Small intestine (tissue), 7 donors: ENCODE measurements at regions not wholly inside any gene's neighbourhood (a gene's known extent, or its start where the extent isn't known, plus 50 kb on each side); places are given as distances from the start of the nearest gene placed in this dataset.

ENCODE experiments used
- DNase-seq, 2 donors: peaks; one replicate each; pipeline versions ENCODE4 v3.0.0 to v3.0.0-alpha.2; 2013
- FAIRE-seq: peaks from 2 replicates; lab custom pipeline; 2012; peaks lifted over from hg19 to GRCh38; lab: Jason Lieb, UNC
- H3K27ac ChIP-seq, 3 donors: one replicate each; pipeline ENCODE4 v1.5.1; 2013; ENCODE audit warnings: low read length in 2 of 3, mild to moderate bottlenecking in 2 of 3, control low read depth in 1 of 3, inconsistent platforms in 1 of 3, low read depth in 1 of 3, moderate library complexity in 1 of 3
- H3K27me3 ChIP-seq, 3 donors: one replicate each; pipeline ENCODE4 v1.6.1; 2013; ENCODE audit warnings: low read length in 3 of 3, inconsistent platforms in 1 of 3; ENCODE audit not compliant: control insufficient read depth in 3 of 3, insufficient read depth in 3 of 3
- H3K36me3 ChIP-seq, 3 donors: one replicate each; pipeline ENCODE4 v1.6.1; 2013; ENCODE audit warnings: low read length in 3 of 3, inconsistent platforms in 1 of 3, low read depth in 1 of 3, mild to moderate bottlenecking in 1 of 3, moderate library complexity in 1 of 3; ENCODE audit not compliant: control insufficient read depth in 3 of 3, insufficient read depth in 2 of 3
- H3K4me1 ChIP-seq, 3 donors: one replicate each; pipeline ENCODE4 v1.6.1; 2013; ENCODE audit warnings: low read length in 2 of 3, inconsistent platforms in 1 of 3, low read depth in 1 of 3, mild to moderate bottlenecking in 1 of 3, moderate library complexity in 1 of 3; ENCODE audit not compliant: control insufficient read depth in 3 of 3, insufficient read depth in 2 of 3
- H3K4me3 ChIP-seq, 3 donors: one replicate each; pipeline ENCODE4 v1.5.1; 2013; ENCODE audit warnings: low read length in 3 of 3, control low read depth in 1 of 3, inconsistent platforms in 1 of 3, low read depth in 1 of 3, mild to moderate bottlenecking in 1 of 3, moderate library complexity in 1 of 3
- H3K9me3 ChIP-seq, 2 donors: one replicate each; pipeline ENCODE4 v1.6.1; 2013; ENCODE audit warnings: low read depth in 1 of 2, low read length in 1 of 2; ENCODE audit not compliant: control insufficient read depth in 2 of 2, insufficient read depth in 1 of 2
- WGBS, 3 donors: extraction: QIAGEN DNeasy Blood & Tissue Kit; methylation state at CpG; one replicate each; pipeline ENCODE4 v1.1.7; 2013; 5-methylcytosine and 5-hydroxymethylcytosine counted together
- donor health status: healthy with polysubstance abuse.
- donor health status: control.
- donor health status: control.
- donor health status: Bipolar disorder and iron deficiency.
- donor health status: healthy.

DNA sequence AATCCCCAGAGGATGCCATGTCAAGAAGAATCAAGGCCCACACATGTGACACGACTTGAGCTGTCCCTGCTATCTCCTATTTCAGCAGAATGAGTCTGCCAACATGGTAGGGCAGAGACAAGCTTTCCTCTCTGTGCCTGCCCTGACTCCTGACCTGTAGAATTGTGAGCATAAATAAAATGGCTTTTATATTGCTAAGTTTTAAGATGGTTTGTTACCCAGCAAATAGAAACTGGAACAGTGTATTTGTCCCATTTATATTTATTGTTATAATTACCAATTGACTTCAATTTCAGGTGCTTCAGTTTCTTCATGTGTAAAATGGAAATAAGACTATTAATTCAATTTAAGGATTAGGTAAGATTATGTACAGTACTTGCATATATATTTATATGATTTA, 90.5 kb downstream of the ASB1 start:
- no peak for FAIRE-seq
- no peak overlapping the region for H3K4me3 ChIP-seq

GRCh38 chr2:238518172-238518820, 91.6 kb downstream of the ASB1 start:
- DNase-seq (no peak), FAIRE-seq (no peak)
- WGBS, 3 donors = 88 to 91% (median 91%) methylated on average over 20 of the region's 20 CpGs
- no peak overlapping the region for H3K27ac ChIP-seq
- H3K27me3 ChIP-seq = no peaks in the 10 kb centered on the region
- H3K36me3 ChIP-seq = no peaks in the 10 kb centered on the region
- H3K4me1 ChIP-seq = no peaks in the 10 kb centered on the region
- no peak overlapping the region for H3K4me3 ChIP-seq
- peaks cover 0 to 11% of the 10 kb centered on the region in 2 donors for H3K9me3 ChIP-seq

More for the DNA sequence above, 90.5 kb downstream of the ASB1 start:
- DNase-seq = no peak
- Histone ChIP-seq H3K27me3 (no peaks in the 10 kb centered on the region), H3K36me3 (no peaks in the 10 kb centered on the region), H3K27ac (no peak overlapping the region), H3K4me1 (no peaks in the 10 kb centered on the region), H3K9me3 (peaks cover 0 to 11% of the 10 kb centered on the region in 2 donors)
- WGBS, 3 donors = 56 to 72% (median 68%) methylated on average over 1 of the region's 1 CpG

DNA sequence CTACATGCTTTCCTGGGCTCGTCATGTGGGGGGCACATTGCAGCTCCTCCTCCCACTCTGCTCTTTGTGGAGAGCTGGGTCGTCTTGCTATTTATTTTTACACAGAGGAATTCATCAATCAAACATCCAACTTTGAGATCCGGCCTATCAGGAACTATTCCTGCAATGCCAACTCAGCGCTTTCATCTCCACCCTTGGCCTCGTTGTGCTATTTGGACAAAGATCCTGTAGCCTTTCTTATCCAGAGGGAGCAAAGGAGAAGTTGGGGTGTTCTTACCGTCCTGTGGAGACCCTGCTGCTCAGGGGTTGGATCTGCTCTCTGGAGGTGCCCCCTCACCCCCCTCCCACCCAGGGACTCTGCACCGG, 92.1 kb downstream of the ASB1 start:
- no peak for FAIRE-seq
- no peak overlapping the region for H3K4me3 ChIP-seq
- H3K27me3 ChIP-seq = peaks cover 0 to 2% (median 0%) of the 10 kb centered on the region in 3 donors
- H3K27ac ChIP-seq = no peak overlapping the region
- no peaks in the 10 kb centered on the region for H3K4me1 ChIP-seq
- no peaks in the 10 kb centered on the region for H3K36me3 ChIP-seq
- DNase-seq = no peak
- 66 to 71% (median 68%) methylated on average over 7 of the region's 7 CpGs for WGBS, 3 donors
- H3K9me3 ChIP-seq = peaks cover 0 to 11% of the 10 kb centered on the region in 2 donors

- Histone ChIP-seq H3K4me3 (no peak overlapping the region), H3K27me3 (peaks cover 0 to 2% (median 0%) of the 10 kb centered on the region in 3 donors), H3K4me1 (no peaks in the 10 kb centered on the region), H3K27ac (no peak overlapping the region), H3K36me3 (no peaks in the 10 kb centered on the region), H3K9me3 (peaks cover 0 to 11% of the 10 kb centered on the region in 2 donors)
- DNase-seq = no peak
- WGBS, 3 donors = 84 to 97% (median 85%) methylated on average over 1 of the region's 1 CpG
- no peak for FAIRE-seq
Measured at GRCh38 chr2:238520359-238520886, 93.7 kb downstream of the ASB1 start.

- 96 to 100% (median 98%) methylated on average over 2 of the region's 2 CpGs for WGBS, 3 donors
- no peak for FAIRE-seq
Measured at GRCh38 chr2:238521002-238521401, 94.3 kb downstream of the ASB1 start.

GRCh38 chr2:238521870-238522269, 95.1 kb downstream of the ASB1 start:
- H3K4me1 ChIP-seq = no peaks in the 10 kb centered on the region
- H3K9me3 ChIP-seq = peaks cover 0 to 8% of the 10 kb centered on the region in 2 donors
- DNase-seq (no peak), FAIRE-seq (no peak)
- no peaks in the 10 kb centered on the region for H3K36me3 ChIP-seq
- WGBS, 3 donors = 76 to 88% (median 87%) methylated on average over 5 to 8 of the region's 8 CpGs
- no peak overlapping the region for H3K4me3 ChIP-seq
- peaks cover 0 to 2% (median 0%) of the 10 kb centered on the region in 3 donors for H3K27me3 ChIP-seq
- no peak overlapping the region for H3K27ac ChIP-seq

More at GRCh38 chr2:238521002-238521401, 94.3 kb downstream of the ASB1 start:
- Histone ChIP-seq H3K27ac (no peak overlapping the region), H3K4me3 (no peak overlapping the region), H3K27me3 (peaks cover 0 to 2% (median 0%) of the 10 kb centered on the region in 3 donors), H3K9me3 (peaks cover 0 to 11% of the 10 kb centered on the region in 2 donors), H3K4me1 (no peaks in the 10 kb centered on the region), H3K36me3 (no peaks in the 10 kb centered on the region)
- DNase-seq = no peak

DNA sequence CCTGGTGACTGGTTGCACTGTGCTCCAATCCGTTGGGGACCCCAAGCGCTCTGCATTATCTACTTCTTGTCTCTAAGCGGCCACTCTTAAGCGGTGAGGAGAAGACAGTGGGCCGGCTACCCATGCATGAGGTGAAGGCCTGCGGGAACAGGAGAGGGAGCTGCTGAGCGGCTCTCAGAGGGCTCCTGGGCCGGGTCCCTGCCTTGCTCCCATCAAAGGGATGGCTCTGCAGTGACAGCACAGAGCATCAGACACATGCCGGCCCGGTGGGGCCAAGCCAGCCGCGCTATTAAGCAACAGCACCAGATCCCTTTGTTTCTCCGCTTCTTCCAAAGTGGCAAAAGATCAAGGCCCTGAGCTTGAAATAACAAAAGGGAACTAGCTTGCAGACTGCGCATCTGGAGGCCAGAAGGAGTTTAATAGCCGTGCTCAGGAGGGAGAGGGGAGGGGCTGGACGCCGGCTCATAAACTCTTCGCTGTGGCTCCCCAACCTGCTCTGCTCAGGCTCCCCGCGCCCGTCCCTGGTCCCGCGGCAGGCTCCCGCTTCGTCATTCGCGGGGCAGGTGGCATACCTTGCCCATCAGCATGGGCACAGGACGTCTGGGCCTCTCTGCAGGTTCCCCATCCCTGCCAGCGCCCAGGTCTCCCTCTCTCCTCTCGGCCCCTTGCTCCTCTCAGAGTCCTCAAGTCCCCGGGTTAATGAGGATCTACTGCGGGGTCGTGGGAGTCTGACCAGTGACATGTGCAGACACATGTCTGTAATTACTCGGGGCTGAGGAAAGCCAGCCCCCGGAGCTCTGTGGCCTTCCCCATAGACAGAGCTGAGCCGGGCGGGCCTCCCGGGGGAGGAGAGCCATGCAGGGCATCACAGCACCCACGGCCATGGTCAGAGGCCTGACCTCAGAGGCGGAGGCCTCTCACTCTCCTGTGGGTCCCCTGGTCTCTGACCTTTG, 96.7 kb downstream of the ASB1 start:
- Histone ChIP-seq H3K27ac (no peak overlapping the region), H3K9me3 (peaks cover 0 to 2% of the 10 kb centered on the region in 2 donors), H3K4me3 (no peak overlapping the region), H3K27me3 (peaks cover 0 to 2% (median 0%) of the 10 kb centered on the region in 3 donors), H3K4me1 (no peaks in the 10 kb centered on the region), H3K36me3 (no peaks in the 10 kb centered on the region)
- 57 to 73% (median 57%) methylated on average over 36 to 40 of the region's 40 CpGs for WGBS, 3 donors
- no peak for DNase-seq
- no peak for FAIRE-seq

DNA sequence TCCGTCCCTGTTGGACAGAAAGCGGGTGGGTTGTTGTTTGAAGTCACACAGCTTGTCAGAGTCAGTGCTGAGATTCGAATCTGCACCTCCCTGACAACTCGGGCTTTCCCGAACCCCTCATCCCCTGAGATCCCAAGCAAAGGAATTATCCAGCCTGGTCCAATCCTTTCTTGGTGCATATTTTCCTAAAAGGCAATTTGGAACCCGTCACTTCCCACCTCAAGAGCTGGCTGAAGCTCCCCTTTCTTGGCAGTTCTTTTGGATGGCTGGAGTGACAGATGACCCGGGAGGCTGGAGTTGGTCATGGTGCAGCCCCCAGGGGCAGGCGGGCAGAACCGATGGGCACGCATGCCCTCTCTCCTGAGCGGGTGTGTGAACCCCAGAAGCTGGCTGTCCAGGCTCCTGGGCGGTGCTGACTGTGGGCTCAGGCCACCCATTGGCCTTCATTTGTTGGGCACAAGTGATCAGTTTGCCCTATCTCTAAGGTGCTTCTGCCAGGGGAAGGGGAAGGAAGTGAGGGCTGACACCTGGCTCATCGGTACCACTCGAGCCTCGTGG, 97.8 kb downstream of the ASB1 start:
- DNase-seq (no peak), FAIRE-seq (no peak)
- H3K36me3 ChIP-seq = no peaks in the 10 kb centered on the region
- H3K27ac ChIP-seq = no peak overlapping the region
- 81 to 91% (median 85%) methylated on average over 15 of the region's 15 CpGs for WGBS, 3 donors
- peaks cover 0 to 2% of the 10 kb centered on the region in 2 donors for H3K9me3 ChIP-seq
- no peak overlapping the region for H3K4me3 ChIP-seq
- peaks cover 0 to 5% (median 0%) of the 10 kb centered on the region in 3 donors for H3K27me3 ChIP-seq
- H3K4me1 ChIP-seq = no peaks in the 10 kb centered on the region
